Spleen (tissue), 11 donors: ENCODE measurements at regions not wholly inside any gene's neighbourhood (a gene's known extent, or its start where the extent isn't known, plus 50 kb on each side); places are given as distances from the start of the nearest gene placed in this dataset.

ENCODE experiments used
- DNase-seq: peaks from one replicate; pipeline ENCODE4 v3.0.0-alpha.2; 2020
- H3K27ac ChIP-seq, 8 donors: fragments of 200-600 bp; sonication (generic) in 7 of 8; 1 replicate in 4 of 8; 2 replicates in 4 of 8; pipeline versions ENCODE4 v1.5.0 to v1.8.0; 2016 to 2021; ENCODE audit warnings: inconsistent platforms in 4 of 8, mild to moderate bottlenecking in 4 of 8, moderate library complexity in 1 of 8
- H3K27me3 ChIP-seq, 7 donors: fragments of 200-600 bp; sonication (generic) in 6 of 7; replicated peaks in 1 of 7; 1 replicate in 4 of 7; 2 replicates in 3 of 7; pipeline versions ENCODE4 v1.5.0 to v1.8.0; 2016 to 2021; ENCODE audit warnings: inconsistent platforms in 3 of 7, mild to moderate bottlenecking in 1 of 7
- H3K36me3 ChIP-seq, 6 donors: fragments of 200-600 bp; sonication (generic) in 5 of 6; 1 replicate in 4 of 6; 2 replicates in 2 of 6; pipeline versions ENCODE4 v1.5.0 to v1.8.0; 2016 to 2021; ENCODE audit warnings: inconsistent platforms in 2 of 6
- H3K4me1 ChIP-seq, 6 donors: fragments of 200-600 bp; sonication (generic) in 5 of 6; 1 replicate in 3 of 6; 2 replicates in 3 of 6; pipeline versions ENCODE4 v1.5.0 to v1.8.0; 2016 to 2021; ENCODE audit warnings: inconsistent platforms in 3 of 6
- H3K4me3 ChIP-seq, 8 donors: fragments of 200-600 bp; sonication (generic) in 7 of 8; 1 replicate in 4 of 8; 2 replicates in 4 of 8; pipeline versions ENCODE4 v1.5.0 to v1.8.0; 2016 to 2021; ENCODE audit warnings: inconsistent platforms in 4 of 8, mild to moderate bottlenecking in 4 of 8, moderate library complexity in 2 of 8
- H3K9me3 ChIP-seq, 8 donors: fragments of 200-600 bp; sonication (generic) in 7 of 8; 1 replicate in 4 of 8; 2 replicates in 4 of 8; pipeline versions ENCODE4 v1.5.0 to v1.8.0; 2016 to 2021; ENCODE audit warnings: inconsistent platforms in 4 of 8
- POLR2A ChIP-seq, 3 donors: fragments of 450-650 bp; IDR thresholded peaks; one replicate each; pipeline ENCODE4 v1.5.1; 2017; ENCODE audit warnings: antibody characterized with exemption in 3 of 3, mild to moderate bottlenecking in 1 of 3
- POLR2AphosphoS5 ChIP-seq, 3 donors: sonication (generic); formaldehyde crosslinking; IDR thresholded peaks; one replicate each; pipeline ENCODE4 v1.5.1; 2017; ENCODE audit warnings: antibody characterized with exemption in 3 of 3
- WGBS, 5 donors: extraction: QIAGEN DNeasy Blood & Tissue Kit in 3 of 5; methylation state at CpG; one replicate each; pipeline versions ENCODE4 v1.1.5 to v1.1.7; 2013 to 2018; 5-methylcytosine and 5-hydroxymethylcytosine counted together
- intact Hi-C: fragments of 100-400 bp; cut with DNase I; formaldehyde crosslinking; loops from one replicate; pipeline ENCODE4 v1.15.0; 2023; ENCODE audit warnings: low total_unique reads
- TF ChIP-seq, protein P1 (sequence below), 11 experiments: fragments of 200-600 bp in 7 of 11; fragments of 450-650 bp in 4 of 11; sonication (generic) in 4 of 11; IDR thresholded peaks in 8 of 11; conservative IDR thresholded peaks in 3 of 11; 1 replicate in 7 of 11; 2 replicates in 4 of 11; pipeline versions ENCODE4 v1.4.0 to v1.8.0; 2016 to 2021; ENCODE audit warnings: antibody characterized with exemption in 11 of 11, inconsistent platforms in 4 of 11, mild to moderate bottlenecking in 1 of 11
- donor health status: healthy with polysubstance abuse.
- donor health status: DM: no; HTN: no; CAD: no; lungs with moderate emphysema.
- donor health status: DM: no; HTN: no; CAD: no.
- donor health status: Bipolar disorder and iron deficiency.
- donor health status: healthy.
- donor health status: DM: no; HTN: no; CAD: no.
- donor health status: DM: yes; HTN: yes; CAD: no.

DNA sequence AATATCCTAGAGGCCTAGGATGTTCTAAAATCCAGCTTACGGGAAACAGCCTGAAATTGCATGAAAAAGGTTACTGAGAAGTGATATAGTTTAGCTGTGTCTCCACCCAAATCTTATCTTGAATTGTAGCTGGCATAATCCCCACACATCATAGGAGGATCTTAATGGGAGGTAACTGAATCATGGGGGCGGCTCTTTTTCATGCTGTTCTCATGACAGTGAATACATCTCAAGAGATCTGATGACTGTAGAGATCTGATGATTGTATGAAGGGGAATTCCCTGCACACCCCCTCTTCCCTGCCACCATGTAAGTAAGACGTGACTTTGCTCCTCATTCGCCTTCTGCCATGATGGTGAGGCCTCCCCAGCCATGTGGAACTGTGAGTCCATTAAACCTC is 385.6 kb upstream of the ID2 start:
- WGBS, 5 donors = 88 to 97% (median 89%) methylated on average over 4 of the region's 4 CpGs
- H3K27ac ChIP-seq = no peak overlapping the region
- no peaks in the 10 kb centered on the region for H3K36me3 ChIP-seq
- H3K4me3 ChIP-seq = no peak overlapping the region
- TF ChIP-seq POLR2AphosphoS5 (IDR thresholded peaks at IDR 0.05) (no peak), POLR2A (IDR thresholded peaks at IDR 0.05) (no peak)
- TF ChIP-seq, protein P1, sequence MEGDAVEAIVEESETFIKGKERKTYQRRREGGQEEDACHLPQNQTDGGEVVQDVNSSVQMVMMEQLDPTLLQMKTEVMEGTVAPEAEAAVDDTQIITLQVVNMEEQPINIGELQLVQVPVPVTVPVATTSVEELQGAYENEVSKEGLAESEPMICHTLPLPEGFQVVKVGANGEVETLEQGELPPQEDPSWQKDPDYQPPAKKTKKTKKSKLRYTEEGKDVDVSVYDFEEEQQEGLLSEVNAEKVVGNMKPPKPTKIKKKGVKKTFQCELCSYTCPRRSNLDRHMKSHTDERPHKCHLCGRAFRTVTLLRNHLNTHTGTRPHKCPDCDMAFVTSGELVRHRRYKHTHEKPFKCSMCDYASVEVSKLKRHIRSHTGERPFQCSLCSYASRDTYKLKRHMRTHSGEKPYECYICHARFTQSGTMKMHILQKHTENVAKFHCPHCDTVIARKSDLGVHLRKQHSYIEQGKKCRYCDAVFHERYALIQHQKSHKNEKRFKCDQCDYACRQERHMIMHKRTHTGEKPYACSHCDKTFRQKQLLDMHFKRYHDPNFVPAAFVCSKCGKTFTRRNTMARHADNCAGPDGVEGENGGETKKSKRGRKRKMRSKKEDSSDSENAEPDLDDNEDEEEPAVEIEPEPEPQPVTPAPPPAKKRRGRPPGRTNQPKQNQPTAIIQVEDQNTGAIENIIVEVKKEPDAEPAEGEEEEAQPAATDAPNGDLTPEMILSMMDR (IDR thresholded peaks at IDR 0.05 in 8 of 11, conservative IDR thresholded peaks at IDR 0.05 in 3 of 11) = no peak
- intact Hi-C loops = no loop called here
- no peak for DNase-seq
- peaks cover 0 to 31% (median 0%) of the 10 kb centered on the region in 7 donors for H3K27me3 ChIP-seq
- peaks cover 0 to 40% (median 16%) of the 10 kb centered on the region in 6 donors for H3K4me1 ChIP-seq
- H3K9me3 ChIP-seq = no peaks in the 10 kb centered on the region

DNA sequence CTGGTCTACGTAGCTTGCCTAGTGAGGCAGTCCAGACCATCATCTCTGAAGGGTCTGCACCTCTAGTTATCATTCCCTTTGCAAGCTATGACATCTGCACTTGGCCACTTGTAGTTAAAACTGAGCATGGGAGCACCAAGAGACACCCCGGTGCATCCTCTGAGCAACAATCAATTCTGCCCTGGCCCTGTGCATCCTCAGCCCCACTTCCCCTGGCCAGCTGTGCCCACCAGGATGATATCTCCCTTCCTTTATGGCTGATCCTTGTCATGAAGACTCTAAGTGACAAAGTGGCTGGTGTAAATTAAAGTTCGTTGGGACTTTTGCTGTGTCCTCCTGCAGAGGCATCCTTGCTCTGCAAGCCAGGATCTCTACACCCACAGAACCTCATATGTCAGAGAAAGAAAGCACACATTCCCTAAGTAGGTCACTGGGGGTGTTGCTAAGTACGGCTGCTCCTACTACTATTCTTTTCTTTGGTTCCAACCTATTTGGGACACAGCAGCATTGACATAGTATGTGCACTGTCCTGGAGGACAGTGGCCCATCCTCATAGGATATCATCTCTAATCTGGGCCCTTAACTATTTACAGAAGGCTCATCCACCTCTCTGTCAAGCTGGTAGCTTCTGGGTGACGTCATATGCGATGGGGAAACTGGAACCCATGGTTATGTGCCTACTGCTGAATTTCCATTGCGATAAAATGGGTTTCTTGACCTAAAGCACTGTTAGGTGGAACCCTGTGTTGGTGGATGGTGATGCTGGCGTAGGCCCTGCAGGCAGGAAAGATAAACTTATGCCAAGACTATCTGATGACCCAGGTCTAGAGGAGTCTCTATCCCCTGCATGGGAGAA is 384.3 kb upstream of the ID2 start:
- Histone ChIP-seq H3K4me3 (no peak overlapping the region), H3K27me3 (peaks cover 0 to 44% (median 0%) of the 10 kb centered on the region in 7 donors), H3K36me3 (no peaks in the 10 kb centered on the region), H3K27ac (peak overlapping the region in 5 of 8 donors; percentile 65 to 89 (median 80)), H3K9me3 (no peaks in the 10 kb centered on the region), H3K4me1 (peaks cover 0 to 53% (median 29%) of the 10 kb centered on the region in 6 donors)
- WGBS, 5 donors = 93 to 96% (median 94%) methylated on average over 8 of the region's 8 CpGs
- no peak for DNase-seq
- intact Hi-C loops = no loop called here
- TF ChIP-seq, protein P1 (IDR thresholded peaks at IDR 0.05 in 8 of 11, conservative IDR thresholded peaks at IDR 0.05 in 3 of 11) = no peak
- TF ChIP-seq POLR2A (IDR thresholded peaks at IDR 0.05) = no peak
- TF ChIP-seq POLR2AphosphoS5 (IDR thresholded peaks at IDR 0.05) = no peak

DNA sequence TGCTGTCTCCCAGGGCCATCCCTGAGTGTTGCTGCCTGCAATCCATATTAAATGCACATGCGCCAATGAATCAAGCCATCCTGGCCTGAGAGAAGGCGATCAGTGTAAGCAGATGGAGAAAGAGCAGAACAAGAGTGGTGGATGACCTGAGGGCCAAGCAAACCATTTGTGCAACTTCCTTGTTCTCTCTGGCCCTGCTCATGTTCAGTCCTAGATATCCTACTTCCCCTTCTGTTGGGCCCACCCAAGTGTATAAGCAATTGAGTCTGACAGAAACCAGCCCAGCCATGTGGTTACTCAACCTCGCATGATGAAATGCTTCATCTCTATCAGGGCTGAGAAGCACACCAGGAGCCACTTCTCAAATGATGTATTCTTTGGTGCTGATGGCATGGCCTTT is 383.1 kb upstream of the ID2 start:
- Histone ChIP-seq H3K27me3 (peaks cover 0 to 45% (median 0%) of the 10 kb centered on the region in 7 donors), H3K27ac (peak overlapping the region in 6 of 8 donors; percentile 41 to 89 (median 72)), H3K4me1 (peaks cover 2 to 65% (median 41%) of the 10 kb centered on the region in 6 donors), H3K36me3 (no peaks in the 10 kb centered on the region), H3K4me3 (no peak overlapping the region), H3K9me3 (no peaks in the 10 kb centered on the region)
- no peak for DNase-seq
- intact Hi-C loops = no loop called here
- 45 to 78% (median 60%) methylated on average over 3 of the region's 3 CpGs for WGBS, 5 donors
- TF ChIP-seq POLR2AphosphoS5 (IDR thresholded peaks at IDR 0.05) (peak in 1 of 3 donors; percentile 68), POLR2A (IDR thresholded peaks at IDR 0.05) (no peak)
- TF ChIP-seq, protein P1 (IDR thresholded peaks at IDR 0.05 in 8 of 11, conservative IDR thresholded peaks at IDR 0.05 in 3 of 11) = no peak

DNA sequence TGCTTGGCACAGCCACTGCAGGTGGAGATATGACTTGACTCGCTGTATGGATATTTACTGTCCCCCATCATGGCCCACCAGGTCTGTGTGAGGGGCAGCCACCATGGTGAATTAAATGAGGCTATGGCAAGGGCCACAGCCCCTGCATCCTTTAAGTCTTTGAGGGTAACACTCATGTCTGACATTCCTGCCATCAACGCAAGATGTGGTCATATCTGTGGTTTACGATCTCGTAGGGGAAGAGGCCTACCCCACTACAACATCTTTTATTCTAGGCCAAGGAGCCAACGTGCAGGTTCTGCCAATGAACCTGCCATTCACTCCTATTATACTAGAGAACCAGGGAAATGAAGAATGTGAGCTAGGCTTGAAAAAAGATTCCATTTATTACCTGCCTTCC is 381.6 kb upstream of the ID2 start:
- H3K36me3 ChIP-seq = no peaks in the 10 kb centered on the region
- peaks cover 0 to 52% (median 0%) of the 10 kb centered on the region in 7 donors for H3K27me3 ChIP-seq
- peak overlapping the region in 3 of 8 donors; percentile 73 to 89 (median 84) for H3K27ac ChIP-seq
- 38 to 57% (median 40%) methylated on average over 5 of the region's 5 CpGs for WGBS, 5 donors
- H3K4me1 ChIP-seq = peaks cover 7 to 79% (median 55%) of the 10 kb centered on the region in 6 donors
- no peak for DNase-seq
- TF ChIP-seq POLR2AphosphoS5 (IDR thresholded peaks at IDR 0.05) = no peak
- TF ChIP-seq POLR2A (IDR thresholded peaks at IDR 0.05) = no peak
- TF ChIP-seq, protein P1 (IDR thresholded peaks at IDR 0.05 in 8 of 11, conservative IDR thresholded peaks at IDR 0.05 in 3 of 11) = no peak
- intact Hi-C loops = no loop called here
- no peak overlapping the region for H3K4me3 ChIP-seq
- H3K9me3 ChIP-seq = no peaks in the 10 kb centered on the region
